HuH-7 (cell line): ENCODE measurements at regions not wholly inside any gene's neighbourhood (a gene's known extent, or its start where the extent isn't known, plus 50 kb on each side); places are given as distances from the start of the nearest gene placed in this dataset.

Experiments
- DNase-seq: peaks from one replicate; pipeline ENCODE4 v3.0.0; 2011; ENCODE audit warnings: low spot score

- DNase-seq, result no peak
Observed at GRCh38 chr2:21281791-21282514, 158.2 kb downstream of the TDRD15 start.

- DNase-seq, result no peak
Observed at GRCh38 chr2:21282515-21282898, 158.7 kb downstream of the TDRD15 start.

GRCh38 chr2:21288299-21288698 lies 164.5 kb downstream of the TDRD15 start:
- no peak for DNase-seq

GRCh38 chr2:21288739-21289520 lies 165.2 kb downstream of the TDRD15 start:
- no peak for DNase-seq

- DNase-seq, result no peak
Observed at GRCh38 chr2:21289551-21289950, 165.8 kb downstream of the TDRD15 start.

GRCh38 chr2:21289989-21290388 lies 166.2 kb downstream of the TDRD15 start:
- DNase-seq, result no peak

- no peak for DNase-seq
Observed at GRCh38 chr2:21291426-21291825, 167.7 kb downstream of the TDRD15 start.

GRCh38 chr2:21294446-21294845 lies 170.7 kb downstream of the TDRD15 start:
- no peak for DNase-seq

- no peak for DNase-seq
Observed at GRCh38 chr2:21299411-21299810, 175.6 kb downstream of the TDRD15 start.

- no peak for DNase-seq
Observed at GRCh38 chr2:21301871-21302455, 178.2 kb downstream of the TDRD15 start.

GRCh38 chr2:21303876-21304275 lies 180.1 kb downstream of the TDRD15 start:
- DNase-seq, result no peak

- DNase-seq, result no peak
Observed at GRCh38 chr2:21305581-21305980, 181.8 kb downstream of the TDRD15 start.

- DNase-seq, result no peak
Observed at GRCh38 chr2:21306235-21306634, 182.5 kb downstream of the TDRD15 start.

- no peak for DNase-seq
Observed at GRCh38 chr2:21307037-21307436, 183.3 kb downstream of the TDRD15 start.

GRCh38 chr2:21310493-21310892 lies 186.7 kb downstream of the TDRD15 start:
- DNase-seq, result no peak

GRCh38 chr2:21314322-21314835 lies 190.6 kb downstream of the TDRD15 start:
- DNase-seq, result no peak

- peak; percentile 33 for DNase-seq
Observed at GRCh38 chr2:21317131-21317530, 193.4 kb downstream of the TDRD15 start.

- no peak for DNase-seq
Observed at GRCh38 chr2:21318263-21318662, 194.5 kb downstream of the TDRD15 start.

GRCh38 chr2:21326152-21326551 lies 202.4 kb downstream of the TDRD15 start:
- DNase-seq, result no peak

GRCh38 chr2:21328177-21328576 lies 204.4 kb downstream of the TDRD15 start:
- no peak for DNase-seq

GRCh38 chr2:21330786-21331391 lies 207.1 kb downstream of the TDRD15 start:
- peak; percentile 14 for DNase-seq

- DNase-seq, result no peak
Observed at GRCh38 chr2:21331625-21332370, 208.0 kb downstream of the TDRD15 start.
